ENCODE measurements at regions not wholly inside any gene's neighbourhood (a gene's known extent, or its start where the extent isn't known, plus 50 kb on each side); places are given as distances from the start of the nearest gene placed in this dataset.

DNA sequence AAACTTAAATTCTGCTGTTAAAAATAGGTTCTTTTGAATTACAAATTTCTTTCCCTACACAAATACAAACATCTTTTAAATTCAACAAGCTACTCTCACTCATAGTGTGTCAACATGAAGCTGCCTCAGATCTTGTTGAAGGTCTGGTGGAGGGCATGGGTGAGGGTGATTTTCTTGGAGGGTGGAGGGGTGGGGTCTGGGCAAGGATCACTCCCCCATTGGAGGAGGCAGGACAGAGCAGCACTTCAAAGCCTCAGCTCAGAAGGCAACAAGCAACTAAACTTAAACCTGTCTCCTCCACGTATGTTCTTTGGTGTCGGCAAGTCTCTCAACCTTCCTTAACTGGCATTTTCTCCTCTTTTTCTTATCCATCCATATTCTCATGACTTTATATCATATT is 730.9 kb downstream of the NR2F2 start:
- WGBS (ENCODE audit: insufficient coverage, low lambda C conversion rate) = 50% methylated on average over 2 of the region's 2 CpGs
- no peaks in the 10 kb centered on the region for H3K4me1 ChIP-seq (ENCODE audit: control insufficient read depth, insufficient read depth, low read length)
- H3K4me3 ChIP-seq (ENCODE audit: low read length) = no peak overlapping the region
- DNase-seq = no peak
- H3K27me3 ChIP-seq (ENCODE audit: control insufficient read depth, insufficient read depth, low read length) = no peaks in the 10 kb centered on the region
- H3K36me3 ChIP-seq (ENCODE audit: control insufficient read depth, insufficient read depth, low read length) = no peaks in the 10 kb centered on the region
- H3K27ac ChIP-seq (ENCODE audit: low read length) = no peak overlapping the region
- H3K9me3 ChIP-seq (ENCODE audit: control insufficient read depth, low read depth, low read length) = no peaks in the 10 kb centered on the region

DNA sequence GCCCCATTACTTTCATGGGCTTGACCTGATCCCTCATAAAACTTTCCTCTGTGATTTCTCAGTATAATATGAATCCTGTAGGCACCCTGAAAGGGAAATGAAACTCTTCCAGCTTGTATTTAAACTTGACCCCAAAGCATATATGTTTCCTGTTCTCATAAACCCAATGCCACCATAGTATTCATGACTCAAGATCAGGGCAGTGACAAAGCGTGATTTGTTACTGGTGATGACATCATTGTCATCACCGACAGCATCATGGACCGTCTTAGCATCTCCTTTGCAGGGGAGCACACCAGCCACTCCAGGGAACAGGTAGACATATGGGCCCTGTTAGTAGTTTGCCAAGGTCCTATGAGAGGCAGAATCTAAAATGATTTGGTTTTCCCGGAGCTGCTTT is 741.2 kb downstream of the NR2F2 start:
- WGBS (ENCODE audit: insufficient coverage, low lambda C conversion rate) = no CpG with 5 or more reads among the region's 4 CpGs
- no peaks in the 10 kb centered on the region for H3K36me3 ChIP-seq (ENCODE audit: control insufficient read depth, insufficient read depth, low read length)
- H3K4me3 ChIP-seq (ENCODE audit: low read length) = no peak overlapping the region
- H3K4me1 ChIP-seq (ENCODE audit: control insufficient read depth, insufficient read depth, low read length) = no peaks in the 10 kb centered on the region
- no peaks in the 10 kb centered on the region for H3K27me3 ChIP-seq (ENCODE audit: control insufficient read depth, insufficient read depth, low read length)
- DNase-seq = no peak
- H3K27ac ChIP-seq (ENCODE audit: low read length) = no peak overlapping the region
- H3K9me3 ChIP-seq (ENCODE audit: control insufficient read depth, low read depth, low read length) = no peaks in the 10 kb centered on the region

DNA sequence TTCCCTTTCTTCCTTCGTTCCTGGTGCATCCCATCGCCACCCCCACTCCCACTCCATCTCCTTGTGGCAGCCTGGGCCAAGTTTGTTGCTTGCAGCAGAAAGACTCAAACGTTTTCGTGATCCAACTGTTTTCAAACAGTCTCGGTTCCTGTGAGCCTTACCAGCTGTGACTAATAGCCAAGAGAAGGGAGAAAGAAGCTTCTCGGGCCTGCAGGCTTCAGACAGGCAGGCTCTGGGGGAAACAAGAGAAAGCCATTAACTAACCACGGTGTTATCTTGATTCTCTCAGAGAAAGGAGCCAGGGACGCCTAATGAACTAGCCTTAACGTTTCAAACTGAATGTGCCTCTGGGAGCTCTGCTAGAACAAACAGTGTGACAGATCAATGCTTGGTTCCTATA is 742.0 kb downstream of the NR2F2 start:
- WGBS (ENCODE audit: insufficient coverage, low lambda C conversion rate) = no CpG with 5 or more reads among the region's 9 CpGs
- H3K4me1 ChIP-seq (ENCODE audit: control insufficient read depth, insufficient read depth, low read length) = no peaks in the 10 kb centered on the region
- H3K27ac ChIP-seq (ENCODE audit: low read length) = no peak overlapping the region
- no peaks in the 10 kb centered on the region for H3K27me3 ChIP-seq (ENCODE audit: control insufficient read depth, insufficient read depth, low read length)
- no peak for DNase-seq
- no peak overlapping the region for H3K4me3 ChIP-seq (ENCODE audit: low read length)
- no peaks in the 10 kb centered on the region for H3K36me3 ChIP-seq (ENCODE audit: control insufficient read depth, insufficient read depth, low read length)
- H3K9me3 ChIP-seq (ENCODE audit: control insufficient read depth, low read depth, low read length) = no peaks in the 10 kb centered on the region

DNA sequence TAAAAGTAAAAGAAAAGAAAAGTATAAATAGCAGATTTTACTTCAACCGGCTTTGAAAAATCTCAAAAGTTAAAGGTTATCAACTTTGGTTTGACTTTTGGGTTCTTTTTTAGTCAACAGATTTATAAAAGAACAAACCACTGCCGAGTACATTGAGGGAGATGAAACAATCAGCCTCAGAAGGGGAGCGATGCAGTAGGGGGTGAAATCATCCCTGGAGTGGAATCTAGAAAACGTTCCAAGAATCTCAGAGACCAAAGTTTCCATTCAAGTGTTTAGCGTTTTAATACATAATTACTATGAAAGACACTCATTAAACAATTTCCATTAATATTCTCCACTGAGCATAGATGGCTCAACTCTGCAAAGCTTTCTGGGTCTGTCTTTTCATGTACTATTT is 745.5 kb downstream of the NR2F2 start:
- Histone ChIP-seq H3K27ac (ENCODE audit: low read length) (no peak overlapping the region), H3K36me3 (ENCODE audit: control insufficient read depth, insufficient read depth, low read length) (no peaks in the 10 kb centered on the region), H3K4me3 (ENCODE audit: low read length) (no peak overlapping the region), H3K9me3 (ENCODE audit: control insufficient read depth, low read depth, low read length) (no peaks in the 10 kb centered on the region), H3K4me1 (ENCODE audit: control insufficient read depth, insufficient read depth, low read length) (no peaks in the 10 kb centered on the region), H3K27me3 (ENCODE audit: control insufficient read depth, insufficient read depth, low read length) (no peaks in the 10 kb centered on the region)
- DNase-seq = no peak
- WGBS (ENCODE audit: insufficient coverage, low lambda C conversion rate) = 57% methylated on average over 3 of the region's 5 CpGs

DNA sequence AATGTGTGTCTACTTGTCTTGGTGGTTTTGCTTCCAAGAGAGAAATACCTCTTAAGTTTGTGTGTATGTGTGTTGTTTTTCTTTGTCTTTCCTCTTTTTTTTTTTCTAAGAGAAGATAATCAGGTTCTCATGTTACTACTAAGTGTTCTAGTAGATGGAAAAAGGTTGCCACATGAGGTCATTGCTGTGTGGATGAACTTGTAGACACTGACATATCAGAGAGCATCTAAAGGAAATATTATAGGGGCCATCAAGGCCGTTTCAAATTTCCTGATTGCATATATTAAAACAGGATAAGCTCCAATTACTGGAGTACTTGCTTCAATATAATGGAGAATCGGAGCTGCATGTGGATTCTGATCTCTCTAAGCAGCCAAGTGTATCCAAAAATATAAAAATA is 747.5 kb downstream of the NR2F2 start:
- no peaks in the 10 kb centered on the region for H3K36me3 ChIP-seq (ENCODE audit: control insufficient read depth, insufficient read depth, low read length)
- WGBS (ENCODE audit: insufficient coverage, low lambda C conversion rate) = no CpG with 5 or more reads among the region's 2 CpGs
- H3K9me3 ChIP-seq (ENCODE audit: control insufficient read depth, low read depth, low read length) = no peaks in the 10 kb centered on the region
- H3K4me1 ChIP-seq (ENCODE audit: control insufficient read depth, insufficient read depth, low read length) = no peaks in the 10 kb centered on the region
- no peak for DNase-seq
- H3K27me3 ChIP-seq (ENCODE audit: control insufficient read depth, insufficient read depth, low read length) = no peaks in the 10 kb centered on the region
- H3K27ac ChIP-seq (ENCODE audit: low read length) = no peak overlapping the region
- no peak overlapping the region for H3K4me3 ChIP-seq (ENCODE audit: low read length)

DNA sequence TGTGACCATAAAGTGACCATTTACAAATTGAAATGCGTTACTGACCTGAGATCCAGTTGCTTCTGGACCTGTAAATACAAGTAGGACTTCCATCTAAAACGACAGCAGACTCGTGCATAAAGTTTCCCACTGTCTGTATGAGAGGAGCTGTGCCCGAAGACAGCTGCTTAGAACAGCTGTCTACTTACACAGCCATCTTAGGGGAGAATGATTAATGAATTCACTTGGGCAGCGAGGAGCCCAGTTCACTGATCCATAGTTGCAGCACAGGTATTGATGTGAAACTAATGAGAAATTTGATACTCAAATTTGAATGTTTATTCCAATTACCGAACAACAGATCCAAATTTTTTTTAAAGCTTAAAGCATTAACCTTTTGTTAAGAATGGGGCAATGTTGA is 748.1 kb downstream of the NR2F2 start:
- Histone ChIP-seq H3K27ac (ENCODE audit: low read length) (no peak overlapping the region), H3K36me3 (ENCODE audit: control insufficient read depth, insufficient read depth, low read length) (no peaks in the 10 kb centered on the region), H3K4me3 (ENCODE audit: low read length) (no peak overlapping the region), H3K4me1 (ENCODE audit: control insufficient read depth, insufficient read depth, low read length) (no peaks in the 10 kb centered on the region), H3K9me3 (ENCODE audit: control insufficient read depth, low read depth, low read length) (no peaks in the 10 kb centered on the region), H3K27me3 (ENCODE audit: control insufficient read depth, insufficient read depth, low read length) (no peaks in the 10 kb centered on the region)
- no CpG with 5 or more reads among the region's 6 CpGs for WGBS (ENCODE audit: insufficient coverage, low lambda C conversion rate)
- no peak for DNase-seq

DNA sequence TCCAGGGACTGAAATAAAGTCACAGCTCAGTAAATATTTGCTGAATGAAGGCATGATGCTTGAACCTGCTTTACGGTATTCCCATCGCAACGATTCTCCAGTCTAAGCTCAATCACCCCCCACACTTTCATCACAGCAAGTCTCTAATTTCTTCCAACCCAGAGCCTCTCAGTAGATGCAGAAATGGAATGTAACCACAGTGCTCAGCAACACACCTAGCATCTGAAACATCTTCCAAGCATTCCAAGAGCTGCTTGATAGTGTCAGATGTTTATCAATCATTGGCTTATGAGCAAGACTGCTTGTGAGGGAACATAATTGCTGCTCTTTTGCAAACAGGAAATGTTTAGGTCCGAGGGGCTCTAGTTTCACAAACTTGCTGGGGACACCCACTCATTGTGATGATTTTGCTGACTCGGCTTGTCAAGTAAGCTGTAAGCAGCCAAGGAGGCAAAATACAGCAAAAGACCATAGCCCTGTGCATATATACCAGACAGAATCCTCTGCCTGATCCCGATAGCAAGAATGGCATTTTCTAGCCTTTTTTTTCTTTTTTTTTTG is 751.2 kb downstream of the NR2F2 start:
- no peaks in the 10 kb centered on the region for H3K9me3 ChIP-seq (ENCODE audit: control insufficient read depth, low read depth, low read length)
- no peak for DNase-seq
- WGBS (ENCODE audit: insufficient coverage, low lambda C conversion rate) = no CpG with 5 or more reads among the region's 6 CpGs
- no peaks in the 10 kb centered on the region for H3K27me3 ChIP-seq (ENCODE audit: control insufficient read depth, insufficient read depth, low read length)
- H3K27ac ChIP-seq (ENCODE audit: low read length) = no peak overlapping the region
- H3K4me1 ChIP-seq (ENCODE audit: control insufficient read depth, insufficient read depth, low read length) = no peaks in the 10 kb centered on the region
- H3K4me3 ChIP-seq (ENCODE audit: low read length) = no peak overlapping the region
- H3K36me3 ChIP-seq (ENCODE audit: control insufficient read depth, insufficient read depth, low read length) = no peaks in the 10 kb centered on the region

DNA sequence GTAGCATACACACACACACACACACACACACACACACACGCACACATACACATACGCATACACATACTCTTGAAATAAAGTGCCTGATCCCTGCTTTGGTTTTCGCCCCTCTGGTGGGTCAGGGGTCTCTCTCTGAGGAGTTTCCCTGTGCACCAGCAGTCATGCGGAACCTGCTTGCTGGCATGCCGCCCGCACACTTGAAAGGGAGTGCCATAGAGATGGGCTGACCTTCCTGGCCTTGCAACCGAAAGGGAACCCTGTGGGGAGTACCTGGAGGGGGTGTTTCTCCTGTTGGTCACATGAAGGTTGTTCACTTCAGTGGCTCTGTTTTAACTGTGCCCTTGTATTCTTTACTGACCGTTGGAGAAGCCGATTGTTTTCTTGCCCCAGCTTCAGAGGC is 752.3 kb downstream of the NR2F2 start:
- Histone ChIP-seq H3K36me3 (ENCODE audit: control insufficient read depth, insufficient read depth, low read length) (no peaks in the 10 kb centered on the region), H3K9me3 (ENCODE audit: control insufficient read depth, low read depth, low read length) (no peaks in the 10 kb centered on the region), H3K4me1 (ENCODE audit: control insufficient read depth, insufficient read depth, low read length) (no peaks in the 10 kb centered on the region), H3K27me3 (ENCODE audit: control insufficient read depth, insufficient read depth, low read length) (no peaks in the 10 kb centered on the region), H3K4me3 (ENCODE audit: low read length) (no peak overlapping the region), H3K27ac (ENCODE audit: low read length) (no peak overlapping the region)
- no peak for DNase-seq
- 83% methylated on average over 1 of the region's 9 CpGs for WGBS (ENCODE audit: insufficient coverage, low lambda C conversion rate)

DNA sequence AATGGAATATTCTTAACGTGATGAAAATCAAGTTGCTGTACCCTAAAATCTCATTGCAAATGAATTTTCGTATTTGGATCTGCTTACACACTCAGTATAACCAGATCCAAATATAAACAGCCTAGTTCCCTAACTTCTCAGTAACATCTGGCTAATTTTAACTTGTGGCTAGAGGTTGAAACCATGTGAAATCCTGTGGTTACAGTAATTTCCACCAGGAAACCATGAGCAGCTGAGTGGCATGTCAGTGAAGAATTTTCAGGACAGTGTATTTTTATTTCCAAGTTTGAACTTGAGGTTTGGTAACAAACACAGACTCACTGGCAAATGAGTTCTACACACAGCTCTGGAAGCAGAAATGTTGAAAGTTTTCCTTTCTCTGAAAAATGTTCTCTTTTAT is 754.1 kb downstream of the NR2F2 start:
- no peaks in the 10 kb centered on the region for H3K9me3 ChIP-seq (ENCODE audit: control insufficient read depth, low read depth, low read length)
- 100% methylated on average over 1 of the region's 2 CpGs for WGBS (ENCODE audit: insufficient coverage, low lambda C conversion rate)
- H3K27ac ChIP-seq (ENCODE audit: low read length) = no peak overlapping the region
- peak in 1 of 2 donors; percentile 4 for DNase-seq
- H3K27me3 ChIP-seq (ENCODE audit: control insufficient read depth, insufficient read depth, low read length) = no peaks in the 10 kb centered on the region
- H3K36me3 ChIP-seq (ENCODE audit: control insufficient read depth, insufficient read depth, low read length) = no peaks in the 10 kb centered on the region
- no peaks in the 10 kb centered on the region for H3K4me1 ChIP-seq (ENCODE audit: control insufficient read depth, insufficient read depth, low read length)
- no peak overlapping the region for H3K4me3 ChIP-seq (ENCODE audit: low read length)

DNA sequence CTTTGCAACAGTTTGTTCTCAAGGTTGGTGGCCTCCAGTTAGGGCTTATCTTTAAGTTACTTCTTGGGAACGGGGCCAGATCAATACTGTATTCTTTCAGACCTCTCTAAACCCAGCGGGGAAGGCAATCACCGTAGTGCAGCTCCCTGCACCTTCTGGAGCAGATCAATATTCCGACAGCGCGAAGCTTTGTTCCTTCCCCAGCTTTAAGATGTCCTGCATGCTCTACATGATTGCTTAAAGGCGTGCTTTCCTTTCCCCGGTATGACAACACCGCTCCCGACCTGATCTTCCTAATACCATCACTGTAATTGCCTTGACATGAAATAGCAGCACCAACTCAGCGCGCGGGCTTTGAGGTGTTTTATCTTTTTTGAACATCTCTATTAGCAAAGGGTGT is 755.2 kb downstream of the NR2F2 start:
- no CpG with 5 or more reads among the region's 13 CpGs for WGBS (ENCODE audit: insufficient coverage, low lambda C conversion rate)
- no peak for DNase-seq
- no peak overlapping the region for H3K4me3 ChIP-seq (ENCODE audit: low read length)
- H3K9me3 ChIP-seq (ENCODE audit: control insufficient read depth, low read depth, low read length) = no peaks in the 10 kb centered on the region
- H3K27ac ChIP-seq (ENCODE audit: low read length) = no peak overlapping the region
- no peaks in the 10 kb centered on the region for H3K27me3 ChIP-seq (ENCODE audit: control insufficient read depth, insufficient read depth, low read length)
- no peaks in the 10 kb centered on the region for H3K4me1 ChIP-seq (ENCODE audit: control insufficient read depth, insufficient read depth, low read length)
- H3K36me3 ChIP-seq (ENCODE audit: control insufficient read depth, insufficient read depth, low read length) = no peaks in the 10 kb centered on the region

DNA sequence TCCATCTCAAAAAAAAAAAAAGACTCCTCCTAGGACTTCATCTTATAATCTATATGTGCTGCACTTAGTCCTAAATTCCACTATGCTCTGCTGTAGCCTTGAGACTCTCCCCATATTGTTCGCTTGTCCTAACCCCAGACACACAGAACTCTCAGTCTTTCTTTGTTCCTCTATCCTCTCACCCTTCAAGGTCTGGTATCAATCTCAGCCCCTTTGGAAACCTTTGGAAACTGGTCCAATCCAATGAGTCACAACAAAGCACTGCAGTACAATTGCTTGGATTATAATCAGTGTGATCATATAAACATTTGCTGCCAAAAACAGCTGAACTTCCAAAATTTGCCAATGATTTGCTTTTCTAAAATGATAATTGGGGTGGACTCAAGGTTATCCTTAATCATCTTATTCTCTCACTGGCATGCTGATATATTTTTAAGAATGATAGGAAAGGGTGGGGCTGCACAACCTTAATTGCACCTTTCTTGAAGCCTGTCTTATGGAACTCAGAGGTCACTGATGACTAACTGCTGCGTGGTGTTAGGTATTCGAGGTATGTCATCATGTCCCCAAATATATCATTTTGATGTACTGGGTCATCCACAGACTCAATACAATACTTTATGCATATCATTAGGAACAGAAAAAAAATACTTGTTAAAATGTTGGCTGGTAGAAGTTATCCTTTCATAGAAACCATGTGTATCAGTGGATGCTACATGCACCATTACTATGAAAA is 756.7 kb downstream of the NR2F2 start:
- Histone ChIP-seq H3K4me3 (ENCODE audit: low read length) (no peak overlapping the region), H3K27ac (ENCODE audit: low read length) (no peak overlapping the region), H3K4me1 (ENCODE audit: control insufficient read depth, insufficient read depth, low read length) (no peaks in the 10 kb centered on the region), H3K27me3 (ENCODE audit: control insufficient read depth, insufficient read depth, low read length) (no peaks in the 10 kb centered on the region), H3K9me3 (ENCODE audit: control insufficient read depth, low read depth, low read length) (no peaks in the 10 kb centered on the region), H3K36me3 (ENCODE audit: control insufficient read depth, insufficient read depth, low read length) (no peaks in the 10 kb centered on the region)
- 69% methylated on average over 3 of the region's 3 CpGs for WGBS (ENCODE audit: insufficient coverage, low lambda C conversion rate)
- no peak for DNase-seq

Measured in large intestine (tissue), 3 donors.